Large intestine (tissue), 3 donors: ENCODE measurements at regions not wholly inside any gene's neighbourhood (a gene's known extent, or its start where the extent isn't known, plus 50 kb on each side); places are given as distances from the start of the nearest gene placed in this dataset.

Experiments used
- DNase-seq, 2 donors: peaks; one replicate each; pipeline versions ENCODE4 v3.0.0 to v3.0.0-alpha.2; 2013
- H3K27ac ChIP-seq: one replicate; pipeline ENCODE4 v1.5.1; 2013; ENCODE audit warnings: low read length
- H3K27me3 ChIP-seq: 2 replicates; pipeline ENCODE4 v1.6.1; 2013; ENCODE audit warnings: low read length; ENCODE audit not compliant: control insufficient read depth, insufficient read depth
- H3K36me3 ChIP-seq: 2 replicates; pipeline ENCODE4 v1.6.1; 2013; ENCODE audit warnings: low read length; ENCODE audit not compliant: control insufficient read depth, insufficient read depth
- H3K4me1 ChIP-seq: one replicate; pipeline ENCODE4 v1.6.1; 2013; ENCODE audit warnings: low read length; ENCODE audit not compliant: control insufficient read depth, insufficient read depth
- H3K4me3 ChIP-seq: one replicate; pipeline ENCODE4 v1.5.1; 2013; ENCODE audit warnings: low read length
- H3K9me3 ChIP-seq: one replicate; pipeline ENCODE4 v1.6.1; 2013; ENCODE audit warnings: mild to moderate bottlenecking, low read depth, low read length, moderate library complexity; ENCODE audit not compliant: control insufficient read depth
- WGBS: methylation state at CpG from one replicate; pipeline ENCODE4 v1.1.5; 2013; ENCODE audit warnings: low lambda C conversion rate; ENCODE audit not compliant: insufficient coverage; 5-methylcytosine and 5-hydroxymethylcytosine counted together

GRCh38 chr7:25706764-25707163 lies 445.2 kb upstream of the NFE2L3 start:
- Histone ChIP-seq H3K36me3 (no peaks in the 10 kb centered on the region), H3K27me3 (no peaks in the 10 kb centered on the region), H3K4me3 (no peak overlapping the region), H3K9me3 (no peaks in the 10 kb centered on the region), H3K27ac (no peak overlapping the region), H3K4me1 (no peaks in the 10 kb centered on the region)
- no CpG with 5 or more reads among the region's 5 CpGs for WGBS
- DNase-seq, result no peak

- Histone ChIP-seq H3K4me1 (no peaks in the 10 kb centered on the region), H3K27ac (no peak overlapping the region), H3K36me3 (no peaks in the 10 kb centered on the region), H3K4me3 (no peak overlapping the region), H3K9me3 (no peaks in the 10 kb centered on the region), H3K27me3 (no peaks in the 10 kb centered on the region)
- DNase-seq, result no peak
- 58% methylated on average over 3 of the region's 9 CpGs for WGBS
Observed at GRCh38 chr7:25707768-25708620, 444.0 kb upstream of the NFE2L3 start.

- Histone ChIP-seq H3K9me3 (no peaks in the 10 kb centered on the region), H3K4me3 (no peak overlapping the region), H3K4me1 (no peaks in the 10 kb centered on the region), H3K27ac (no peak overlapping the region), H3K36me3 (no peaks in the 10 kb centered on the region), H3K27me3 (no peaks in the 10 kb centered on the region)
- WGBS, result no CpG with 5 or more reads among the region's 1 CpG
- peak in 1 of 2 donors; percentile 11 for DNase-seq
Observed at GRCh38 chr7:25710959-25711358, 441.0 kb upstream of the NFE2L3 start.

GRCh38 chr7:25711940-25712339 lies 440.1 kb upstream of the NFE2L3 start:
- H3K4me3 ChIP-seq, result no peak overlapping the region
- no peaks in the 10 kb centered on the region for H3K36me3 ChIP-seq
- no peaks in the 10 kb centered on the region for H3K27me3 ChIP-seq
- H3K27ac ChIP-seq, result no peak overlapping the region
- no peaks in the 10 kb centered on the region for H3K9me3 ChIP-seq
- WGBS, result no CpG with 5 or more reads among the region's 1 CpG
- no peak for DNase-seq
- no peaks in the 10 kb centered on the region for H3K4me1 ChIP-seq

- H3K9me3 ChIP-seq, result no peaks in the 10 kb centered on the region
- no peaks in the 10 kb centered on the region for H3K27me3 ChIP-seq
- H3K36me3 ChIP-seq, result no peaks in the 10 kb centered on the region
- no peak for DNase-seq
- H3K4me3 ChIP-seq, result no peak overlapping the region
- no peaks in the 10 kb centered on the region for H3K4me1 ChIP-seq
- H3K27ac ChIP-seq, result no peak overlapping the region
- no CpG with 5 or more reads among the region's 1 CpG for WGBS
Observed at GRCh38 chr7:25712500-25712899, 439.5 kb upstream of the NFE2L3 start.

GRCh38 chr7:25714013-25714412 lies 438.0 kb upstream of the NFE2L3 start:
- DNase-seq, result no peak
- no peak overlapping the region for H3K27ac ChIP-seq
- H3K27me3 ChIP-seq, result no peaks in the 10 kb centered on the region
- no peaks in the 10 kb centered on the region for H3K36me3 ChIP-seq
- WGBS, result no CpG with 5 or more reads among the region's 5 CpGs
- no peak overlapping the region for H3K4me3 ChIP-seq
- H3K4me1 ChIP-seq, result no peaks in the 10 kb centered on the region
- no peaks in the 10 kb centered on the region for H3K9me3 ChIP-seq

- DNase-seq, result no peak
- Histone ChIP-seq H3K4me1 (no peaks in the 10 kb centered on the region), H3K36me3 (no peaks in the 10 kb centered on the region), H3K9me3 (no peaks in the 10 kb centered on the region), H3K27ac (no peak overlapping the region), H3K27me3 (peaks cover 2% of the 10 kb centered on the region), H3K4me3 (no peak overlapping the region)
- WGBS, result 100% methylated on average over 1 of the region's 6 CpGs
Observed at GRCh38 chr7:25716421-25716820, 435.6 kb upstream of the NFE2L3 start.

GRCh38 chr7:25718596-25718995 lies 433.4 kb upstream of the NFE2L3 start:
- Histone ChIP-seq H3K27me3 (peaks cover 2% of the 10 kb centered on the region), H3K9me3 (no peaks in the 10 kb centered on the region), H3K27ac (no peak overlapping the region), H3K4me3 (no peak overlapping the region), H3K4me1 (no peaks in the 10 kb centered on the region), H3K36me3 (no peaks in the 10 kb centered on the region)
- DNase-seq, result no peak
- WGBS, result no CpG with 5 or more reads among the region's 4 CpGs

- DNase-seq, result no peak
- H3K4me1 ChIP-seq, result no peaks in the 10 kb centered on the region
- no peaks in the 10 kb centered on the region for H3K36me3 ChIP-seq
- no peak overlapping the region for H3K27ac ChIP-seq
- peaks cover 2% of the 10 kb centered on the region for H3K27me3 ChIP-seq
- no peak overlapping the region for H3K4me3 ChIP-seq
- no peaks in the 10 kb centered on the region for H3K9me3 ChIP-seq
- no CpG with 5 or more reads among the region's 5 CpGs for WGBS
Observed at GRCh38 chr7:25719190-25719896, 432.7 kb upstream of the NFE2L3 start.

GRCh38 chr7:25720427-25720826 lies 431.6 kb upstream of the NFE2L3 start:
- WGBS, result 56% methylated on average over 2 of the region's 2 CpGs

More at GRCh38 chr7:25720427-25720826, 431.6 kb upstream of the NFE2L3 start:
- no peak for DNase-seq
- no peak overlapping the region for H3K27ac ChIP-seq
- H3K9me3 ChIP-seq, result no peaks in the 10 kb centered on the region
- no peaks in the 10 kb centered on the region for H3K36me3 ChIP-seq
- H3K4me1 ChIP-seq, result no peaks in the 10 kb centered on the region
- H3K4me3 ChIP-seq, result no peak overlapping the region
- H3K27me3 ChIP-seq, result peaks cover 2% of the 10 kb centered on the region
